ENCODE measurements at regions not wholly inside any gene's neighbourhood (a gene's known extent, or its start where the extent isn't known, plus 50 kb on each side); places are given as distances from the start of the nearest gene placed in this dataset.

- in situ Hi-C loops (cut with MboI; ENCODE audit: low pct_unique_long_range_greater_than_20kb, low sequenced_read_pairs): no loop called here
Measured at GRCh38 chr20:52921340-52921739, 50.8 kb upstream of the TSHZ2 start.

GRCh38 chr20:52918311-52918710, 53.8 kb upstream of the TSHZ2 start:
- DNase-seq: no peak
- in situ Hi-C loops (cut with MboI; ENCODE audit: low pct_unique_long_range_greater_than_20kb, low sequenced_read_pairs): no loop called here

More at GRCh38 chr20:52921340-52921739, 50.8 kb upstream of the TSHZ2 start:
- DNase-seq: no peak

GRCh38 chr20:52915564-52915963, 56.6 kb upstream of the TSHZ2 start:
- in situ Hi-C loops (cut with MboI; ENCODE audit: low pct_unique_long_range_greater_than_20kb, low sequenced_read_pairs): no loop called here
- DNase-seq: no peak

- in situ Hi-C loops (cut with MboI; ENCODE audit: low pct_unique_long_range_greater_than_20kb, low sequenced_read_pairs): no loop called here
- DNase-seq: no peak
Measured at GRCh38 chr20:52914870-52915269, 57.3 kb upstream of the TSHZ2 start.

DNA sequence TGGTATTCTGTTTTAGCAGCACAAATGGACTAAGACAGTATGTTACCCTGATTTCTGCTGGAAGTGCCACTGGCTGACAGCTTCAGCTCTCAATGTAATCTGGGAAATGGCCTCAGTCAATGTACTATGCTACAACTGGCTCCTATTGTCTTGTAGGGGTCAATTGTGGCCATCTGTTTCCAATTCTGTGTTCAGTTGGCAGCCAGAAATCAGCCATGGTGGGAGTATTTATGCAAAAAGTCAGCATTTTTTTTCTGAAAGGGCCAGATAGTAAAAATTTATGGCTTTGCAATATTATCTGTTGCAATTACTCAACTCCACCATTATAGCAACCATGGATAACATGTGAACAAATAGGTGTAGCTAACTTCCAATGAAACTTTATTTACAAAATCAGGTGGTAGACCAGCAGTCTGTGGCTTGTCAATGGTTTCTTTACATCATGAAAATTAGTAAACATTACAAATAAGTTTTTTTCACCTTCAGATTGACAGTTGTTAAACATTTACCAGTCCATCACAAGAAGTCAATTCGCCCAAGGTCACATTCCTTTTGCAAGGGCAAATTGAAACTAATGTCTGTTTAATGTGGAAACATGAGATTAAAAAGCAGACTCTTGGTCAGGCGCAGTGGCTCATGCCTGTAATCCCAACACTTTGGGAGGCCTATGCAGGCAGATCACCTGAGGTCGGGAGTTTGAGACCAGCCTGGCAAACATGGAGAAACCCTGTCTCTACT, 58.3 kb upstream of the TSHZ2 start:
- DNase-seq: no peak
- in situ Hi-C loops (cut with MboI; ENCODE audit: low pct_unique_long_range_greater_than_20kb, low sequenced_read_pairs): no loop called here

GRCh38 chr20:52905241-52905994, 66.7 kb upstream of the TSHZ2 start:
- in situ Hi-C loops (cut with MboI; ENCODE audit: low pct_unique_long_range_greater_than_20kb, low sequenced_read_pairs): no loop called here
- no peak for DNase-seq

GRCh38 chr20:52904837-52905236, 67.3 kb upstream of the TSHZ2 start:
- no peak for DNase-seq
- in situ Hi-C loops (cut with MboI; ENCODE audit: low pct_unique_long_range_greater_than_20kb, low sequenced_read_pairs): no loop called here

DNA sequence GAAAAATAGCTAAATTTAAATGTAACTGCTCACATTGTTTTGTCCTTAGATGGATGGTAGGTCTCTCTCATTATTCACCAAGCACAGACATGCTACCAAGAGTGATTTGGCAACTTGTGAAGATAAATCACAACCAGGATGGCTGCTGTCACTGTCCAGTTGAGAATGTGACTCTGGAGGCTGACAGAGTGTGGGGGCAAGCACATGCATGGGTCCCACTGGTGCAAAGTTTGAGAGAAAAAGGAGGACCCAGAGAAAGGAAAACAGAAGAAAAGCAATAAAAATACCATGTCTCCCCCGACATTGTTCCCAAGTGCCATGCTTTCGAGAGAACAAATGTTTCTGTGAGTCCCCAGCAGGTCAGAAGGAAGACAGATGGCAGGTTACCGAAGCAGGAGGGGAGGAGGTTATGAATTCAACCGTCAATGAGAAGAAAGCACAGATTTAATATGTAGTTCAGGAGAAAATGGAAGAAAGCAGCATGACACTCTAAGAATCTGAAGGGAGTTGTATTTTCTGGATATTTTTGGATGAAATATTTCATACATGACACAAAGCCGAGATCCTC, 73.0 kb upstream of the TSHZ2 start:
- in situ Hi-C loops (cut with MboI; ENCODE audit: low pct_unique_long_range_greater_than_20kb, low sequenced_read_pairs): no loop called here
- DNase-seq: no peak

DNA sequence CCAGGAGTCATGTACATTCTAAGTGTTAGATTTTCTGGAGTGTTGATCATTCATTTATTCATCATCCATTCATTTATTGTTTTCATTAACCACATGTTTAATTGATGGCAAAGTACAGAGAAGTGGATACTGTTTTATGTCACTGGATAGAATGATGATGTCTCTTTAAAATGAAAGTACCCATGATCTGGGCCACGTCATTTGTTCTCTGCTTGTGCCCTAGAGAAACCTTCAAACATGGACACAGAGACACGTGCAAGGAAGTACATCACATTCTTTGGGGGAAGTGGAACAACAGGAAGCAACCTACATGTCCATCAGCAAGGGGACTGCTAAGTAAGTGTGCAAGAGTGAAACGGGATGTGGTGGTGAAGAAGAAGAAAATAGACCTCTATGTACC, 75.8 kb upstream of the TSHZ2 start:
- in situ Hi-C loops (cut with MboI; ENCODE audit: low pct_unique_long_range_greater_than_20kb, low sequenced_read_pairs): no loop called here
- DNase-seq: no peak

GRCh38 chr20:52895701-52896100, 76.5 kb upstream of the TSHZ2 start:
- no peak for DNase-seq

GRCh38 chr20:52895235-52895634, 76.9 kb upstream of the TSHZ2 start:
- in situ Hi-C loops (cut with MboI; ENCODE audit: low pct_unique_long_range_greater_than_20kb, low sequenced_read_pairs): no loop called here
- no peak for DNase-seq

More at GRCh38 chr20:52895701-52896100, 76.5 kb upstream of the TSHZ2 start:
- in situ Hi-C loops (cut with MboI; ENCODE audit: low pct_unique_long_range_greater_than_20kb, low sequenced_read_pairs): no loop called here

DNA sequence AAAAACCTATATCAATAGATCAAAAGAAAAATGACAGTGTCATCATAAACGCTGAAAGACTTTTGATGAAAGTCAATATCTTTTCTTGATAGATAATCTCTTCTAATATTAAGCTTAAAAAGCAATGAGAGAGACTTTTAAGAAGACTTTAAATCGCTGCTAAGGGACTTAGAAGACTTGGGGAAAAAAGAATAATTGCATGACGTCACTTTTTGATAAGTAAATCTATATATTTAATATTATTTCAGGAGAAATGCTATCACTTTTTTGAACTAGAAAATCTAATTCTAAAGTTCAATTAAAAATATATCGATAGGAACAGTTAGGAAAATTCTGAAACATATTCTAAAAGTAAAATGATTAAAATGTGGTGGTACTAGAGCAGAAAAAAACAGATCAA, 78.7 kb upstream of the TSHZ2 start:
- in situ Hi-C loops (cut with MboI; ENCODE audit: low pct_unique_long_range_greater_than_20kb, low sequenced_read_pairs): no loop called here

DNA sequence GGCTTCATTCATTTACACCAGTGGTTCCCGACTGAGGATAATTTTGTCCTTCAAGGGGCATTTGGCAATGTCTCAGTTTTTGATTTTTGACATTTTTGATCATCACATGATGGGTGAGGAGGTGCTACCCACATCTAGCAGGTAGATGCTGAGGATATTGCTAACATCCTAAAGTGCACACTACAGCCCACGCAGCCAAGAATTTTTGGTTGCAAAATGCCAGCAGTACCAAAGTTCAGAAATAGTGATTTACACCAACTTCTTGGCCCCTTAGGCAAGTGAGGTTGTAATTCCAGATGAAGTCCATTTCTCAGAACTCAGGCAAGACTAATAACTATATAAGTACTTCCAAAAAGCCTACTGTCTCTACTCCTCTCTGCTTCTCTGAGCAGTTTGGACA, 80.1 kb upstream of the TSHZ2 start:
- in situ Hi-C loops (cut with MboI; ENCODE audit: low pct_unique_long_range_greater_than_20kb, low sequenced_read_pairs): no loop called here

More for the DNA sequence above, 78.7 kb upstream of the TSHZ2 start:
- DNase-seq: no peak

GRCh38 chr20:52890130-52890529, 82.0 kb upstream of the TSHZ2 start:
- DNase-seq: no peak
- in situ Hi-C loops (cut with MboI; ENCODE audit: low pct_unique_long_range_greater_than_20kb, low sequenced_read_pairs): no loop called here

More for the DNA sequence above, 80.1 kb upstream of the TSHZ2 start:
- DNase-seq: no peak

- in situ Hi-C loops (cut with MboI; ENCODE audit: low pct_unique_long_range_greater_than_20kb, low sequenced_read_pairs): no loop called here
- no peak for DNase-seq
Measured at GRCh38 chr20:52889225-52889624, 82.9 kb upstream of the TSHZ2 start.

GRCh38 chr20:52888096-52888495, 84.1 kb upstream of the TSHZ2 start:
- no peak for DNase-seq
- in situ Hi-C loops (cut with MboI; ENCODE audit: low pct_unique_long_range_greater_than_20kb, low sequenced_read_pairs): no loop called here

GRCh38 chr20:52880997-52881396, 91.2 kb upstream of the TSHZ2 start:
- DNase-seq: no peak
- in situ Hi-C loops (cut with MboI; ENCODE audit: low pct_unique_long_range_greater_than_20kb, low sequenced_read_pairs): no loop called here

- in situ Hi-C loops (cut with MboI; ENCODE audit: low pct_unique_long_range_greater_than_20kb, low sequenced_read_pairs): no loop called here
- DNase-seq: no peak
Measured at GRCh38 chr20:52880259-52880658, 91.9 kb upstream of the TSHZ2 start.

DNA sequence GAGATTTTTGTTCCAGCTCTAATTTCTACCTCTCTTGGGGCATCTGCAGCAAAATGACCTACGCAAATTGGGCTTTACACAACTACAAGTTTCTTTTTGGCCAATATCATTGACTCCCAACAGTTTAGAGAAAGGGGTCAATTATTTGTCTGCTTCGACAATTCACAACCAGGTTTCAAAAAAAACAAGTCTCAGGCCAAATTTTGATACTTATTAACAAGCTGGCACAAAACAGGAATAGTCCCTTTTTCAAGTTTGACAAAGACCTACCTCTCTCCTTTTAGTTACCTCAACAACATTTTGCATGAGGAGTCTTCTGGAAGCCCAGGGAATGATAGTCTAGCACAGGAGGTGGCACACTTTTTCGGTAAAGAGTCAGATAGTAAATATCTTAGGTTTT, 97.9 kb upstream of the TSHZ2 start:
- in situ Hi-C loops (cut with MboI; ENCODE audit: low pct_unique_long_range_greater_than_20kb, low sequenced_read_pairs): no loop called here
- DNase-seq: no peak

Data from KBM-7 (cell line).